HuH-7.5 (cell line): ENCODE measurements at regions not wholly inside any gene's neighbourhood (a gene's known extent, or its start where the extent isn't known, plus 50 kb on each side); places are given as distances from the start of the nearest gene placed in this dataset.
"Not testable (repeated sequence)": the region's sequence is repeated elsewhere in the genome, so short reads cannot be mapped to it uniquely, and the experiment has no call there.

Source experiments
- DNase-seq: peaks from one replicate; pipeline ENCODE4 v3.0.0; 2011; ENCODE audit warnings: low spot score

GRCh38 chr6:56904068-56904467 lies 50.8 kb upstream of the BEND6 start:
- DNase-seq, result no peak

GRCh38 chr6:56902641-56903464 lies 52.1 kb upstream of the BEND6 start:
- DNase-seq, result no peak

GRCh38 chr6:56900784-56901183 lies 54.1 kb upstream of the BEND6 start:
- no peak for DNase-seq

GRCh38 chr6:56899753-56900152 lies 55.2 kb upstream of the BEND6 start:
- no peak for DNase-seq

- no peak for DNase-seq
These were observed 55.6 kb upstream of the BEND6 start for GRCh38 chr6:56899311-56899710.

- no peak for DNase-seq
These were observed 56.9 kb upstream of the BEND6 start for GRCh38 chr6:56897789-56898529.

- no peak for DNase-seq
These were observed 63.2 kb upstream of the BEND6 start for GRCh38 chr6:56891754-56892153.

GRCh38 chr6:56890683-56891429 lies 64.1 kb upstream of the BEND6 start:
- DNase-seq, result no peak

GRCh38 chr6:56890066-56890465 lies 64.8 kb upstream of the BEND6 start:
- DNase-seq, result no peak

- DNase-seq, result no peak
These were observed 65.4 kb upstream of the BEND6 start for GRCh38 chr6:56889492-56889891.

- no peak for DNase-seq
These were observed 66.2 kb upstream of the BEND6 start for GRCh38 chr6:56888687-56889086.

- DNase-seq, result no peak
These were observed 67.8 kb upstream of the BEND6 start for GRCh38 chr6:56887086-56887485.

GRCh38 chr6:56877922-56878321 lies 77.0 kb upstream of the BEND6 start:
- DNase-seq, result no peak

- no peak for DNase-seq
These were observed 78.9 kb upstream of the BEND6 start for GRCh38 chr6:56875961-56876360.

GRCh38 chr6:56875523-56875922 lies 79.4 kb upstream of the BEND6 start:
- DNase-seq, result no peak

- DNase-seq, result no peak
These were observed 80.6 kb upstream of the BEND6 start for GRCh38 chr6:56874328-56874727.

- DNase-seq, result not testable (repeated sequence)
These were observed 84.9 kb upstream of the BEND6 start for GRCh38 chr6:56870053-56870452.

GRCh38 chr6:56869346-56869745 lies 85.6 kb upstream of the BEND6 start:
- DNase-seq, result no peak

- DNase-seq, result no peak
These were observed 86.2 kb upstream of the BEND6 start for GRCh38 chr6:56868687-56869086.

- no peak for DNase-seq
These were observed 87.9 kb upstream of the BEND6 start for GRCh38 chr6:56866917-56867522.

- no peak for DNase-seq
These were observed 89.6 kb upstream of the BEND6 start for GRCh38 chr6:56865081-56865875.
